Activated CD8-positive, alpha-beta T cell treated with anti-CD3 and anti-CD28 coated beads for 36 hours (primary cell): ENCODE measurements at regions not wholly inside any gene's neighbourhood (a gene's known extent, or its start where the extent isn't known, plus 50 kb on each side); places are given as distances from the start of the nearest gene placed in this dataset.
"Not testable (repeated sequence)": the region's sequence is repeated elsewhere in the genome, so short reads cannot be mapped to it uniquely, and the experiment has no call there.

ENCODE experiments used
- ATAC-seq: fragments of 200-7000 bp; cut with Tn5 transposase; one replicate; pipeline ENCODE4 v1.10.0; 2021; ENCODE audit warnings: mild to moderate bottlenecking, moderate library complexity
- CTCF ChIA-PET: fragments of 350-600 bp; sonication (Branson Sonifier 250); formaldehyde crosslinking; loops from one replicate; lab custom pipeline; 2021; ENCODE audit warnings: antibody characterized with exemption; lab: Charles Lee
- POLR2A ChIA-PET: fragments of 350-600 bp; sonication (Branson Sonifier 250); formaldehyde crosslinking; loops from one replicate; lab custom pipeline; 2021; ENCODE audit warnings: antibody characterized with exemption; lab: Charles Lee
- DNase-seq: peaks from one replicate; pipeline ENCODE4 v3.0.0-alpha.2; 2020
- H3K27ac Mint-ChIP-seq: one replicate; pipeline ENCODE4 v1.8.0; 2021; ENCODE audit warnings: mild to moderate bottlenecking, mixed read lengths
- H3K27me3 Mint-ChIP-seq: one replicate; pipeline ENCODE4 v1.8.0; 2021; ENCODE audit warnings: mixed read lengths
- H3K36me3 Mint-ChIP-seq: one replicate; pipeline ENCODE4 v1.8.0; 2021; ENCODE audit warnings: low read depth, mixed read lengths
- H3K4me1 Mint-ChIP-seq: one replicate; pipeline ENCODE4 v1.8.0; 2021; ENCODE audit warnings: low read depth, mixed read lengths
- H3K4me3 Mint-ChIP-seq: one replicate; pipeline ENCODE4 v1.8.0; 2021; ENCODE audit warnings: mild to moderate bottlenecking, moderate library complexity, mixed read lengths
- H3K9me3 Mint-ChIP-seq: one replicate; pipeline ENCODE4 v1.8.0; 2021; ENCODE audit warnings: mixed read lengths
- CTCF ChIP-seq: fragments of 200-600 bp; IDR thresholded peaks from one replicate; pipeline ENCODE4 v1.8.0; 2022; ENCODE audit warnings: antibody characterized with exemption, mild to moderate bottlenecking
- intact Hi-C: fragments of 100-400 bp; cut with micrococcal nuclease; formaldehyde crosslinking; loops from one replicate; pipeline ENCODE4 v1.10.0; 2022

DNA sequence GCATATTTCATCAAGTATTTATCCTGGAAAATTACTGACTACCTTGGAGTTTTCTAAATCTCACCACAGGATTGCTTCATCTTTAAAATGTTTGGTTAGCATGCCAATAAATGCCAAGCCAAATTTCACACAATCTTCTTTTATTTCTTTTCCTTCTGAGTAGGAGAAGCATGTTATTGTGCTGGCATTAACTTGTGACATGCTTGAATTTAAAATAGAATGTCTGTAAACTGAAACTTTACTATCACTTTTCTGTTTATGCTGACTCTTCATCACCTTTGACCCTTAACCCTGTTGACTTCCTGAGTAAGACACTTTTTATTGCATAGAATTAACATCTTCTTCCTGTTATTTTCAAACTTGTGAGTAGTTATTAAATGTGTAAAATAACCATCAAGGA is 56.2 kb upstream of the LRRTM4 start:
- Mint-ChIP-seq H3K4me1 (no peaks in the 10 kb centered on the region), H3K27ac (no peak overlapping the region), H3K36me3 (no peaks in the 10 kb centered on the region), H3K9me3 (peaks cover 11% of the 10 kb centered on the region), H3K4me3 (no peak overlapping the region), H3K27me3 (no peaks in the 10 kb centered on the region)
- DNase-seq: no peak
- ChIA-PET CTCF (no interaction called here), POLR2A (no interaction called here)
- intact Hi-C loops: no loop called here
- TF ChIP-seq CTCF: no peak
- ATAC-seq: no peak

DNA sequence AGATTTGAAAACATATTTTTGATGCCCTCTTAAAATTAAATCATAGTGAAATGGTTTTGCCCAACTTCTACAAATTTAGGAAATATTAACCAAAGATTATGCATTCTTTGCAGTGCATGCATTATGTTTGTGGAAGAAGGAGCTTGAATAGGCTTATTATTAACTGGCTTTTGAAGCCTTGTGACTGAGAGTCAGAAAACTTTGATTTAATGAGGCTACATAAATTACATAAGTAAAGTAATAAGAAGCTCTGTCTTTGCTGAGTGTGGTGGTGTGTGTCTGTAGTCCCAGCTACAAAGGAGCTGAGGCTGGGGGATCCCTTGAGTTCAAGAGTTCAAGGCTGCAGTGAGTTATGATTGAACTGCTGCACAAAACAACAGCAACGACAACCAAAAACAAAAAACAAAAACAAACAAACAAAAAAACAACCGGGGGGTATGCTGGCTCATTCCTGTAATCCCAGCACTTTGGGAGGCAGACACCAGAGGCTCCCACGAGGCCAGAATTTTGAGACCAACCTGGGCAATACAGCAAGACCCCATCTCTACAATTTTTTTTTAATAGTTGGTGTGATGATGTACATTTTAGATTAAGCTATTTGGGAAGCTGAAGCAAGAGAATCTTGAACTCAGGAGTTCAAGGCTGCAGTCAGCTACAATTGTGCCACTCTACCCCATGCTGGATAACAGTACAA is 57.0 kb upstream of the LRRTM4 start:
- H3K27me3 Mint-ChIP-seq: no peaks in the 10 kb centered on the region
- no peak overlapping the region for H3K4me3 Mint-ChIP-seq
- no peaks in the 10 kb centered on the region for H3K36me3 Mint-ChIP-seq
- no peak for DNase-seq
- no peak for ATAC-seq
- no peaks in the 10 kb centered on the region for H3K4me1 Mint-ChIP-seq
- intact Hi-C loops: no loop called here
- POLR2A ChIA-PET: no interaction called here
- no peak for TF ChIP-seq CTCF
- H3K9me3 Mint-ChIP-seq: peaks cover 13% of the 10 kb centered on the region
- CTCF ChIA-PET: no interaction called here
- no peak overlapping the region for H3K27ac Mint-ChIP-seq

- DNase-seq (no peak), ATAC-seq (no peak)
- no peaks in the 10 kb centered on the region for H3K27me3 Mint-ChIP-seq
- H3K36me3 Mint-ChIP-seq: no peaks in the 10 kb centered on the region
- ChIA-PET CTCF (no interaction called here), POLR2A (no interaction called here)
- peaks cover 9% of the 10 kb centered on the region for H3K9me3 Mint-ChIP-seq
- intact Hi-C loops: no loop called here
- H3K4me3 Mint-ChIP-seq: no peak overlapping the region
- no peak for TF ChIP-seq CTCF
- no peaks in the 10 kb centered on the region for H3K4me1 Mint-ChIP-seq
- H3K27ac Mint-ChIP-seq: no peak overlapping the region
These were observed 66.3 kb upstream of the LRRTM4 start for GRCh38 chr2:77588438-77588837.

GRCh38 chr2:77590298-77590917 is 68.2 kb upstream of the LRRTM4 start:
- H3K27me3 Mint-ChIP-seq: no peaks in the 10 kb centered on the region
- no peak for ATAC-seq
- ChIA-PET CTCF (no interaction called here), POLR2A (no interaction called here)
- H3K4me1 Mint-ChIP-seq: no peaks in the 10 kb centered on the region
- H3K4me3 Mint-ChIP-seq: no peak overlapping the region
- peaks cover 6% of the 10 kb centered on the region for H3K9me3 Mint-ChIP-seq
- no peak for DNase-seq
- intact Hi-C loops: no loop called here
- no peak overlapping the region for H3K27ac Mint-ChIP-seq
- H3K36me3 Mint-ChIP-seq: no peaks in the 10 kb centered on the region
- no peak for TF ChIP-seq CTCF

GRCh38 chr2:77592955-77593354 is 70.8 kb upstream of the LRRTM4 start:
- CTCF ChIA-PET, DNase-seq, H3K27me3 Mint-ChIP-seq, H3K27ac Mint-ChIP-seq, ATAC-seq, intact Hi-C loops, POLR2A ChIA-PET, H3K4me1 Mint-ChIP-seq, H3K4me3 Mint-ChIP-seq, H3K9me3 Mint-ChIP-seq, H3K36me3 Mint-ChIP-seq: not testable (repeated sequence)
